Stimulated activated CD4-positive, alpha-beta T cell treated with anti-CD3 and anti-CD28 coated beads, Interleukin-1b, Interleukin-23, amount 100 ng/mL, for 24 hours (primary cell): ENCODE measurements at regions not wholly inside any gene's neighbourhood (a gene's known extent, or its start where the extent isn't known, plus 50 kb on each side); places are given as distances from the start of the nearest gene placed in this dataset.

Experiments
- DNase-seq, 4 experiments: peaks; one replicate each; pipeline ENCODE4 v3.0.0-alpha.2; 2020; ENCODE audit warnings: low read depth in 4 of 4, low spot score in 1 of 4

GRCh38 chr17:33473061-33473460 lies 180.0 kb upstream of the ASIC2 start:
- no peak for DNase-seq

GRCh38 chr17:33474789-33475188 lies 181.7 kb upstream of the ASIC2 start:
- DNase-seq, result no peak

- DNase-seq, result no peak
These were observed 182.5 kb upstream of the ASIC2 start for GRCh38 chr17:33475594-33475993.

GRCh38 chr17:33481652-33482051 lies 188.6 kb upstream of the ASIC2 start:
- no peak for DNase-seq

GRCh38 chr17:33482636-33483035 lies 189.5 kb upstream of the ASIC2 start:
- DNase-seq, result no peak

GRCh38 chr17:33484559-33484958 lies 191.5 kb upstream of the ASIC2 start:
- DNase-seq, result no peak

GRCh38 chr17:33486135-33486885 lies 193.2 kb upstream of the ASIC2 start:
- DNase-seq, result no peak

GRCh38 chr17:33487187-33487879 lies 194.2 kb upstream of the ASIC2 start:
- no peak for DNase-seq

- no peak for DNase-seq
These were observed 198.9 kb upstream of the ASIC2 start for GRCh38 chr17:33491871-33492481.

GRCh38 chr17:33492731-33493265 lies 199.7 kb upstream of the ASIC2 start:
- no peak for DNase-seq

- no peak for DNase-seq
These were observed 200.5 kb upstream of the ASIC2 start for GRCh38 chr17:33493566-33493965.

GRCh38 chr17:33494151-33494550 lies 201.1 kb upstream of the ASIC2 start:
- DNase-seq, result no peak

GRCh38 chr17:33497623-33498022 lies 204.5 kb upstream of the ASIC2 start:
- DNase-seq, result no peak

- DNase-seq, result no peak
These were observed 205.0 kb upstream of the ASIC2 start for GRCh38 chr17:33498069-33498468.

GRCh38 chr17:33499040-33499439 lies 205.9 kb upstream of the ASIC2 start:
- DNase-seq, result no peak

GRCh38 chr17:33500151-33500550 lies 207.1 kb upstream of the ASIC2 start:
- no peak for DNase-seq

- no peak for DNase-seq
These were observed 208.1 kb upstream of the ASIC2 start for GRCh38 chr17:33501185-33501584.

GRCh38 chr17:33504571-33504970 lies 211.5 kb upstream of the ASIC2 start:
- no peak for DNase-seq

GRCh38 chr17:33506889-33507650 lies 214.0 kb upstream of the ASIC2 start:
- DNase-seq, result no peak

- DNase-seq, result no peak
These were observed 215.1 kb upstream of the ASIC2 start for GRCh38 chr17:33508215-33508614.

- DNase-seq, result no peak
These were observed 216.2 kb upstream of the ASIC2 start for GRCh38 chr17:33509331-33509730.
